IMR-90 (cell line): ENCODE measurements at regions not wholly inside any gene's neighbourhood (a gene's known extent, or its start where the extent isn't known, plus 50 kb on each side); places are given as distances from the start of the nearest gene placed in this dataset.

Source experiments
- ATAC-seq: fragments of 200-7000 bp; cut with Tn5 transposase; 2 replicates; pipeline ENCODE4 v1.9.1; 2020; ENCODE audit warnings: low read depth, mild to moderate bottlenecking, moderate library complexity
- BruUV-seq: library from RNA; stranded (reverse); fragments of 400-500 nt; replicated peaks from 2 replicates; lab custom pipeline; 2021; lab: Mats Ljungman, UMichigan
- CTCF ChIA-PET: fragments of 300-600 bp; formaldehyde crosslinking; extraction: SDS; loops from one replicate; lab custom pipeline; 2021; ENCODE audit warnings: antibody characterized with exemption; lab: Yijun Ruan, JAX
- POLR2A ChIA-PET: fragments of 300-600 bp; sonication (Branson Sonifier 250); formaldehyde crosslinking; loops from one replicate; lab custom pipeline; 2022; ENCODE audit warnings: antibody characterized with exemption; ENCODE audit not compliant: unreplicated experiment; lab: Charles Lee
- DNase-seq: peaks from one replicate; pipeline ENCODE4 v3.0.0; 2013
- H2AFZ ChIP-seq: replicated peaks from 2 replicates; pipeline ENCODE3; 2013; ENCODE audit warnings: low read length, mild to moderate bottlenecking; ENCODE audit not compliant: poor library complexity
- H2AK5ac ChIP-seq: 2 replicates; pipeline ENCODE4 v1.6.1; 2013; ENCODE audit warnings: low read depth, low read length, inconsistent platforms
- H2AK9ac ChIP-seq: replicated peaks from 2 replicates; pipeline ENCODE3; 2013; ENCODE audit warnings: mild to moderate bottlenecking, low read depth, low read length, moderate library complexity; ENCODE audit not compliant: poor library complexity
- H2BK120ac ChIP-seq: 2 replicates; pipeline ENCODE4 v1.6.1; 2013; ENCODE audit warnings: low read depth, low read length, inconsistent platforms
- H2BK15ac ChIP-seq: 3 replicates; pipeline ENCODE4 v1.6.1; 2013; ENCODE audit warnings: low read depth, low read length, inconsistent platforms
- H2BK20ac ChIP-seq: 2 replicates; pipeline ENCODE4 v1.6.1; 2013; ENCODE audit warnings: low read depth, mild to moderate bottlenecking, inconsistent platforms, low read length, moderate library complexity
- H2BK5ac ChIP-seq: 2 replicates; pipeline ENCODE4 v1.6.1; 2013; ENCODE audit warnings: mild to moderate bottlenecking, low read depth, low read length, inconsistent platforms; ENCODE audit not compliant: poor library complexity, severe bottlenecking
- H3K14ac ChIP-seq: replicated peaks from 2 replicates; pipeline ENCODE4 v1.6.1; 2013; ENCODE audit warnings: low read depth, low read length, inconsistent platforms
- H3K18ac ChIP-seq: 2 replicates; pipeline ENCODE4 v1.6.1; 2013; ENCODE audit warnings: low read depth, low read length, control low read depth
- H3K23ac ChIP-seq: 2 replicates; pipeline ENCODE4 v1.6.1; 2013; ENCODE audit warnings: low read depth, low read length, inconsistent platforms
- H3K27ac ChIP-seq: 2 replicates; pipeline ENCODE4 v1.5.1; 2013; ENCODE audit warnings: mild to moderate bottlenecking, control low read depth, low read length; ENCODE audit not compliant: insufficient read depth
- H3K27me3 ChIP-seq: 2 replicates; pipeline ENCODE4 v1.6.1; 2013; ENCODE audit warnings: low read length; ENCODE audit not compliant: control insufficient read depth, insufficient read depth
- H3K36me3 ChIP-seq: 2 replicates; pipeline ENCODE4 v1.6.1; 2013; ENCODE audit warnings: low read length, mixed read lengths; ENCODE audit not compliant: control insufficient read depth, insufficient read depth
- H3K4ac ChIP-seq: 2 replicates; pipeline ENCODE4 v1.6.1; 2013; ENCODE audit warnings: low read depth, low read length, inconsistent platforms
- H3K4me1 ChIP-seq: 2 replicates; pipeline ENCODE4 v1.6.1; 2013; ENCODE audit warnings: low read length, mixed read lengths; ENCODE audit not compliant: control insufficient read depth, insufficient read depth
- H3K4me2 ChIP-seq: 2 replicates; pipeline ENCODE4 v1.6.1; 2013; ENCODE audit warnings: low read depth, mild to moderate bottlenecking, control low read depth, low read length, moderate library complexity
- H3K4me3 ChIP-seq: 2 replicates; pipeline ENCODE4 v1.5.1; 2013; ENCODE audit warnings: low read depth, mild to moderate bottlenecking, control low read depth, low read length, moderate library complexity; ENCODE audit not compliant: insufficient read depth
- H3K56ac ChIP-seq: 2 replicates; pipeline ENCODE4 v1.6.1; 2013; ENCODE audit warnings: low read length, inconsistent platforms; ENCODE audit not compliant: insufficient read depth; ENCODE audit errors: extremely low read depth
- H3K79me1 ChIP-seq, 2 experiments: 2 replicates each; pipeline ENCODE4 v1.6.1; 2013; ENCODE audit warnings: low read length in 2 of 2, inconsistent platforms in 1 of 2, low read depth in 1 of 2
- H3K9ac ChIP-seq: 2 replicates; pipeline ENCODE4 v1.6.1; 2013; ENCODE audit warnings: low read depth, low read length, control low read depth
- H3K9me1 ChIP-seq: 2 replicates; pipeline ENCODE4 v1.6.1; 2013; ENCODE audit warnings: low read length, inconsistent platforms; ENCODE audit not compliant: insufficient read depth
- H3K9me3 ChIP-seq: 2 replicates; pipeline ENCODE4 v1.6.1; 2013; ENCODE audit warnings: low read length; ENCODE audit not compliant: control insufficient read depth, insufficient read depth
- H4K20me1 ChIP-seq: 2 replicates; pipeline ENCODE4 v1.6.1; 2013; ENCODE audit warnings: low read length, inconsistent platforms; ENCODE audit not compliant: insufficient read depth
- H4K5ac ChIP-seq: 2 replicates; pipeline ENCODE4 v1.6.1; 2013; ENCODE audit warnings: mild to moderate bottlenecking, low read depth, low read length, control low read depth
- H4K8ac ChIP-seq, 2 experiments: 2 replicates each; pipeline ENCODE4 v1.6.1; 2013; ENCODE audit warnings: low read depth in 2 of 2, low read length in 2 of 2, control low read depth in 1 of 2, inconsistent platforms in 1 of 2
- H4K91ac ChIP-seq: 2 replicates; pipeline ENCODE4 v1.6.1; 2013; ENCODE audit warnings: low read depth, low read length, inconsistent platforms; ENCODE audit not compliant: insufficient read depth
- CEBPB ChIP-seq: IDR thresholded peaks from 2 replicates; pipeline ENCODE4 v1.6.1; 2012; ENCODE audit warnings: low read depth, low read length, improper control_type of control experiment
- RFX5 ChIP-seq: IDR thresholded peaks from 2 replicates; pipeline ENCODE4 v1.8.0; 2012; ENCODE audit warnings: low read depth, mild to moderate bottlenecking, low read length, moderate library complexity
- dilution Hi-C: fragments of 300-500 bp; cut with HindIII; formaldehyde crosslinking; loops from one replicate; pipeline ENCODE4 v1.14.3; 2018; ENCODE audit warnings: low sequenced_read_pairs; ENCODE audit not compliant: unreplicated experiment
- in situ Hi-C: fragments of 300-500 bp; cut with MboI; formaldehyde crosslinking; loops from 3 replicates; pipeline ENCODE4 v1.14.3; 2019; ENCODE audit warnings: low sequenced_read_pairs, inconsistent platforms, mixed read lengths
- intact Hi-C: fragments of 100-400 bp; cut with micrococcal nuclease; formaldehyde crosslinking; loops from 2 replicates; pipeline ENCODE4 v1.10.0; 2022

DNA sequence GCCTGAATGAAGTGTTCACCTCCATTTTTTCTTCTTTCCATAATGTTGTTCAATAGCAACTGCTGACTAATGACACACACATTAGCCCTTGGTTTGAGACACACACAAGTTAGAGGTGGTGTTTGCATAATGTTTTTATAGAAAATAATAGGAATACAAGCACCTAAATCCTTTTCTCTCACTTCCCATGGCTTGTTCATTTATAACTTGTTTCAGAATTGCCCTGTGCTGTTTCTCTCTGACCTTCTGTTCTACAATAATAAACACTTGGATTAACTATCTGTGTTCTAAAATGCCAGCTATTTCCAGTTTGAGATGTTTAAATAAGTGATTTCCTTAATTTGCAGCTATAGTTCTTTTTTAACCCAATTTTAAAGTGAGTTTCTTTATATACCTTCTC is 525.1 kb upstream of the ROBO2 start:
- H4K5ac ChIP-seq: no peak overlapping the region
- no peak overlapping the region for H3K4me3 ChIP-seq
- no peaks in the 10 kb centered on the region for H4K20me1 ChIP-seq
- no peak overlapping the region for H2BK20ac ChIP-seq
- ChIA-PET CTCF (interaction anchor here (0.9 kb wide), 1 partner anchor 10 kb away, joined by 3 read pairs; no protein-coding TSS in a partner anchor), POLR2A (no interaction called here)
- H2AFZ ChIP-seq: no peak overlapping the region
- DNase-seq: peak; percentile 11
- no peaks in the 10 kb centered on the region for H3K36me3 ChIP-seq
- no peak overlapping the region for H3K4ac ChIP-seq
- in situ Hi-C loops (no loop called here), dilution Hi-C loops (no loop called here), intact Hi-C loops (no loop called here)
- no peaks in the 10 kb centered on the region for H3K9me1 ChIP-seq
- no TSS peak for BruUV-seq
- no peaks in the 10 kb centered on the region for H3K79me1 ChIP-seq
- H2BK5ac ChIP-seq: no peak overlapping the region
- no peak overlapping the region for H2BK15ac ChIP-seq
- H2BK120ac ChIP-seq: no peak overlapping the region
- peak; percentile 17; the same call in 1 of the 2 replicates for ATAC-seq
- no peak overlapping the region for H3K18ac ChIP-seq
- no peak overlapping the region for H3K4me2 ChIP-seq
- no peak for TF ChIP-seq CEBPB
- TF ChIP-seq RFX5: peak; percentile 48; the same call in 1 of the 2 replicates
- no peak overlapping the region for H4K8ac ChIP-seq
- no peak overlapping the region for H3K23ac ChIP-seq
- no peak overlapping the region for H4K91ac ChIP-seq
- H3K9me3 ChIP-seq: no peaks in the 10 kb centered on the region
- no peak overlapping the region for H2AK5ac ChIP-seq
- no peak overlapping the region for H3K9ac ChIP-seq
- no peaks in the 10 kb centered on the region for H3K27me3 ChIP-seq
- H3K56ac ChIP-seq: no peak overlapping the region
- H3K4me1 ChIP-seq: 0 out of 2 replicates have a peak, but pooled peaks cover 1% of the 10 kb centered on the region
- H2AK9ac ChIP-seq: no peak overlapping the region
- no peak overlapping the region for H3K27ac ChIP-seq
- no peak overlapping the region for H3K14ac ChIP-seq
